AG09319 (cell line): ENCODE measurements at regions not wholly inside any gene's neighbourhood (a gene's known extent, or its start where the extent isn't known, plus 50 kb on each side); places are given as distances from the start of the nearest gene placed in this dataset.

Experiments
- DNase-seq: peaks from one replicate; pipeline ENCODE4 v3.0.0-alpha.2; 2010; ENCODE audit warnings: low read depth; ENCODE audit errors: extremely low read depth
- TF ChIP-seq, protein P1 (sequence below): IDR thresholded peaks from 2 replicates; pipeline ENCODE4 v1.5.1; 2011; ENCODE audit warnings: low read depth, mild to moderate bottlenecking, inconsistent platforms, low read length, moderate library complexity

- no peak for DNase-seq
- TF ChIP-seq, protein P1, sequence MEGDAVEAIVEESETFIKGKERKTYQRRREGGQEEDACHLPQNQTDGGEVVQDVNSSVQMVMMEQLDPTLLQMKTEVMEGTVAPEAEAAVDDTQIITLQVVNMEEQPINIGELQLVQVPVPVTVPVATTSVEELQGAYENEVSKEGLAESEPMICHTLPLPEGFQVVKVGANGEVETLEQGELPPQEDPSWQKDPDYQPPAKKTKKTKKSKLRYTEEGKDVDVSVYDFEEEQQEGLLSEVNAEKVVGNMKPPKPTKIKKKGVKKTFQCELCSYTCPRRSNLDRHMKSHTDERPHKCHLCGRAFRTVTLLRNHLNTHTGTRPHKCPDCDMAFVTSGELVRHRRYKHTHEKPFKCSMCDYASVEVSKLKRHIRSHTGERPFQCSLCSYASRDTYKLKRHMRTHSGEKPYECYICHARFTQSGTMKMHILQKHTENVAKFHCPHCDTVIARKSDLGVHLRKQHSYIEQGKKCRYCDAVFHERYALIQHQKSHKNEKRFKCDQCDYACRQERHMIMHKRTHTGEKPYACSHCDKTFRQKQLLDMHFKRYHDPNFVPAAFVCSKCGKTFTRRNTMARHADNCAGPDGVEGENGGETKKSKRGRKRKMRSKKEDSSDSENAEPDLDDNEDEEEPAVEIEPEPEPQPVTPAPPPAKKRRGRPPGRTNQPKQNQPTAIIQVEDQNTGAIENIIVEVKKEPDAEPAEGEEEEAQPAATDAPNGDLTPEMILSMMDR, result no peak
Observed at GRCh38 chr6:164415832-164416563, 893.4 kb downstream of the C6orf118 start.

DNA sequence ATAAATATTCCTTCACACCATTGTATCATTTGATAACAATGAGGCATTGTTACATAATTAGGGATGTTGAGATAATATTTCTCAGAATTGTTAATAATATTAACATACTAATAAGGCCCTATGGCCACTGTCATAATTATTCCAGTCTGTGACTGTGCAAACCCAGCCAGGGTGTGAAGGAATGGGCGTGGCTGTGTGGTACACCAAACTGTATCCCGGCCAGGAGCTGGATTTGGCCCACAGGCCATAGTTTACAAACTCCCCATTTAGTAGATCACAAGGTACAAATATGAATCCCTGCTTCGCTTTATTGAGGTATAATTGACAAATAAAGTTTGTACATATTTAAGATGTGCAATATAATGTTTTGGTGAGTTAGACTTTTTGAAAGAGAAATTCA lies 894.7 kb downstream of the C6orf118 start:
- TF ChIP-seq, protein P1, result no peak

DNA sequence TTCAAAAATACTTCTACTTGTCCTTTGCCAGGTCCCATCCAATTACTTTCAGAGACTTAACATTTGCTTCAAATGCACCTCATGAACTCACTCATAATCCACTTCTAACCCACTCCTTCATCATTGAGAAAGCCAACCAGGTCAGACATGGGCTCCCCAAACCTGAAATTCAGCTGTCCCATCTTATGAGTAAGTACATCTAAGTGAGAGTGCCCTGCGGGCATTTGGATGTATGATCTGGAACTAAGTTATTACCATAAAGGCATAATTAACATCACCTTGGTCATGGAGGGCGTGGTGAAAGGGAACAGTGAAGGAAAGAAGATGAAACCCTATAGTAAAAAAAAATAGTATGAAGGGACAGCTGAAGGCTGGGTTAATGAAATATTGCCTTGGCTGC lies 896.8 kb downstream of the C6orf118 start:
- DNase-seq, result no peak
- TF ChIP-seq, protein P1, result no peak

More for the DNA sequence above, 894.7 kb downstream of the C6orf118 start:
- no peak for DNase-seq

DNA sequence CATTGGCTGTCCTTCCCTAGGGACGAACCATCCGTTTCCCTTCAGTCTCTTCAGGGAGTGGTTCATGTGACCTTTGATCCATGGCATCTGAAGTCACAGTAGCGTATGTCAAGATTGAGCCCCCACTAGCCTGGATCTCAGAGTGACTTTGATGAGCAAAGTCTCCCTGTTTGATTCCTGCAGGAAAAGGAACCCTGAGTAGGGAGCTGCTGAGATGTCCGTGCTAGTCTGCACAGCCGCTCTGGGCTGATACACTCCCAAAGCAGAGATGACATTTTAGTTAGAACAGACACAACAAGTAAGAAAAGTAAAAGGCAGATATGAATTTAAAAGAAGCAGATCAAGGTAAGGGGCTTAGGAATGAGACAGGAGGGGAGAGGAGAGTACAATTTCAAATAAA lies 899.4 kb downstream of the C6orf118 start:
- TF ChIP-seq, protein P1, result no peak
- DNase-seq, result no peak

- TF ChIP-seq, protein P1, result no peak
- no peak for DNase-seq
Observed at GRCh38 chr6:164409309-164410009, 899.9 kb downstream of the C6orf118 start.

DNA sequence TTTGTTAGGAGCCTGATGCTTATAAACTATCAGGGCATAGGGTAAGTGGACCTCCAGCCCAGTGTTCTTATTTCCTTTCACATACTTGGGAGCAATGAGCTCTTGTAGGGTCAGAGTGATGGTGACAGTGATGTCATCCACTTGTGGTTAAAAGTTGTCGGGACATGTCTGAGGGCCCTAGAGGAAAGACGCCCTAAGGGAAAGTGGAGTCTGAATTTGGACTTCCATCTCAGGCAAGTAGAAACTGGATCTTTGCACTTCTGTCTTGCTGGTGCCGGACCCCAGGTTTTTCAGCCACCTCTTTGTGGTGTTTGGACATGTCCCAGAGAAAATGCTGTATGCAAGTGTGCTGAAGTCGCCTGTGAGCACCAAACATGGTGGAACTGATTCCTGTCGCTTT lies 900.5 kb downstream of the C6orf118 start:
- TF ChIP-seq, protein P1, result no peak
- DNase-seq, result no peak

DNA sequence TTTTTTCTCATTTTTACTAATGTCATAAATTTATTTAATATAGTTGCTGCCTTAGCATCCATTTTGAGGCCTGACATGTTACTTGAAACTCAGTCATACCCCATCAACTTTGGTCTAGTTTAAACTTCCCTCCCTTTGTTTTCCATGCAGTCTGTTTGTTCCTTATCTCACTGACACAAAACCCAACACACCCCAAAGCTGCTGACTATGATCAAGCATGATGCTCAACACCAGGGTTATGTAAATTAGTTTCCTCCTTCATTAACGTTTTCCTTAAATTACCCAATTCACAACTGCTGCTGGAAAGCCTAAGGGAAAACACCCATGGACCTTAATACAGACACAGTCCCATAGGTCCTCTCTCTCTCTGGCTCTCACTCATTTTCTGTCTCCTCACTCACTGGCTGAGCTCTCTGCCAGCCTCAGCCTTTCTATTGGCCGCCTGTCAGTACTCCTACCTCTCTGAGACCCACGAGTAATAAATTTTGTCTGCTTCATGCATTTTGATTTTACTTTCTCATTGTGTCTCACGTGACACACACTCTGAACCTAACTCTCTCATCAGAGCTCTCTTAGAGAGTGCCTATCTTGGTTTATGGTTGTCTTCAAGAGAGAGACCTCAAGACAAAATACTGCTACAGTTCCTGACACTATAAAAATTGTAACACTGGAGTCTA lies 904.5 kb downstream of the C6orf118 start:
- DNase-seq, result no peak
- TF ChIP-seq, protein P1, result no peak
